DMS53 treated with DMSO at 0.1 percent for 48 hours (cell line): ENCODE measurements at regions not wholly inside any gene's neighbourhood (a gene's known extent, or its start where the extent isn't known, plus 50 kb on each side); places are given as distances from the start of the nearest gene placed in this dataset.
A peak's percentile ranks its signal among the peaks of the same experiment; 100 is the strongest.

ENCODE experiments used
- DNase-seq: peaks from one replicate; lab custom pipeline; 2025; ENCODE audit not compliant: unreplicated experiment; lab: John Stamatoyannopoulos, UW

DNA sequence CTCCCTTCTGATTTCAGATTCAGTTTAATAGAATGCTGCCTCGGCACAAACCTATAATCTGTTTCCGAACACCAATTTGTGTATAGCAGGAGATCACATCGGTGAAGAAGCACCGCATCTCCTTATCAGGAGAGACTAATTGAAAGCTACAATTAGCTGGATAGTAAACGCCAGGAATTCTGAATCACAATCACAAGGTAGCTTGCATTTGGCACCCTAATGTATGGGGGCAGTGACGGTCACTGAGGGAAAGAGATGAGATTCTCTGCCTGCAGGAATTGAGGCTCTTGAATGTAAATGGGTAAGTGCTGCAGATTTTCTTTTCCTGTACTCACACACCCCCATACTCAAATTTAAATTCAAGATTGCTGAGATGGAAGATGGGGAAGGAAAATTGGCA lies 373.6 kb upstream of the ZNF608 start:
- no peak for DNase-seq

DNA sequence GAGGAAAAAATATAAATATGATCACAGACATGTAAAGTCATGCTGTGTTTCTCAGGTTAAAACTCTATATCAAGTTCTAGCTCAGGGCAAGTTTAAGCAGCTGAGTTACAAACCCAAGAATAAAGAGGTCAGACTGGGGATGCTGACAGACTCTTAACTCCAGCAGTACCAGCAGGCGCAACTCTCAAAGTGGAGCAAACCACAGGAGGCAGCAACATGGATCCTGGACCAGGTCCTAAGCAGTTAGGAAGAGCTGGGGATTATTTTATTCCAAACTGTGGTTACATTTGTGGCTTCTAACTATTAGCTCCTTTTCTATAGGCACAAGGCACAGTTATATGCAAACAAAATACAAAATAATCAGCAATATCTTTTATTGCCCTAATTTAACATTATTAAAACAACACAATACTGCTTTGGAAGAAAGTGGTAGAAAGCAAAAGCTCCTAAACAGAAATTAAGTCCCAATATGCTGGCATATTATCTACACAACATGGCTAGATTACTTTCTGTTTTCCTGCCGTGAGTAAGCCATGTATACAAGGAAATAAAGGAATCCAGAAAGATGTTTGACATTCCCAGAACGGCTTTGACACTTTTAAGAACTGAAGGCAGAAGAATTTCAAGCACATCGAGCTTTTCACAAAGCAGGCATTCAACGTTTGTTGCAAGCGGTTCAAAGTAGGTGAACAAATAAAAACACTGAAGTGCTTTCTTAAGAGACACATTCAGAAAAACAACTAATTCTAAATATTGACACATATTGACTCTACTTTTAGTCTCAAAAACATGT lies 378.8 kb upstream of the ZNF608 start:
- peak; percentile 20 for DNase-seq

DNA sequence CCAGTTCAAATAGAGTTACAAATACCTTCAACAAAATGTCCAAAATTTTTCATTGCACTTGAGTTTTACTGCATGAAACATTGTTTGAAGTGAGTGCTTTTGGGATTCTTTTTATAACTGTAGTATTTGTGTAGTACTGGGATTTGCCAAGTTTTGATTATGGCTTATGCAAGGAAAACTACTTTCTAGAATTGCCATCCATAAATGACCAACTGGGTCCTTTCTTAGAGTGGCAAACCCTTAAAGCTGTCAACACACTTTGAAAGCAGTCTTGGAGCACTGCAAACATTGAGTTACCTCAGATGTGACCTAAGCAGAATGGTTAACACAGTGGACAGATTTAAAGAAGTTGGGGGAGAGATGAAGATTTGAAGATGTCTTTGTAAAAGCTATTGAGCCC lies 379.6 kb upstream of the ZNF608 start:
- no peak for DNase-seq

DNA sequence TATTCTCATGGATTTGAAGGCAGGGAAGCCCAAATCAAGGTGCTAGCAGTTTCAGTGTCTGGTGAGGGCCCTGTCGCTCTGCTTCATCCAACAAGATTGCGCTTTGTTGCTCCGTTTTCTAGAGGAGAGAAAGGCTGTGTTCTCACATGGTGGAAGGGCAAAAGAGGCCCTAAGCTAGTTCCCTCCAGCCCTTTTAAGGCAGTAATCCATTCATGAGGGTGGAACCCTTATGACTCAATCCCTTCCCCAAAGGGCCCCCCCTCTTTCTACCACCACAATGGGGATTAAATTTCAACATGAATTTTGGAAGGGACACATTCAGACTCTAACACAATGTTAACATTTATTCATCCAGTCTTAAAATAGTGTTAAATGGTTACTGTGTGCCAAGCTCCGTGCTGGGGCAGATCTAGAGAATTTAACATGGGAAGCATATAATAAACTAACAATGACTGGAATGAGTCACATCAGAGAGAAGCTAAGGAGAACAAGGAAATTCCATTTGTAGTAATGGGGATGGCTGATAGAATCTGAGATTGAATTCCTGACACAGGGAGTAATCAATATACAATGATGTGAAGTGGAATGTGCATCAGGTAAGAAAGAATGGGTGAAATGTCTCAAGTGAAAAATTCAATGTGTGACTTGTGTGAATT lies 382.8 kb upstream of the ZNF608 start:
- no peak for DNase-seq

DNA sequence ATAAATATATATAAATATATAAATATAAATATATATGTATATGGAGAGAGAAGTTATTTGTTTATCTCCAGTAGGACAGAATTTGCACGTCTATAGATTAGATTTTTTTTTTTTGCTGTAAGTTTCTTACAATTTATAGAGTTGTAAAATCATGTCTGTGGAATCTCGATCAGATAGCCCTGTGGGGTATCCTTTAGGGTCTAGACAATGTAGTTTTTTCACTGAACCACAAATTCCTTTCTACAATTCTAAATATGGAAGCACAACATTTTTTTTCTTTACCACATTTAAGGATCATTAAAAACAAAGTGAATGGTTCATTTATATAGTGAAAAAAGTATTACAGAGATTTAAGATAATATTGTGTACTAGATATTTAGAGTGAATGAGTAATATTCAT lies 384.2 kb upstream of the ZNF608 start:
- no peak for DNase-seq

DNA sequence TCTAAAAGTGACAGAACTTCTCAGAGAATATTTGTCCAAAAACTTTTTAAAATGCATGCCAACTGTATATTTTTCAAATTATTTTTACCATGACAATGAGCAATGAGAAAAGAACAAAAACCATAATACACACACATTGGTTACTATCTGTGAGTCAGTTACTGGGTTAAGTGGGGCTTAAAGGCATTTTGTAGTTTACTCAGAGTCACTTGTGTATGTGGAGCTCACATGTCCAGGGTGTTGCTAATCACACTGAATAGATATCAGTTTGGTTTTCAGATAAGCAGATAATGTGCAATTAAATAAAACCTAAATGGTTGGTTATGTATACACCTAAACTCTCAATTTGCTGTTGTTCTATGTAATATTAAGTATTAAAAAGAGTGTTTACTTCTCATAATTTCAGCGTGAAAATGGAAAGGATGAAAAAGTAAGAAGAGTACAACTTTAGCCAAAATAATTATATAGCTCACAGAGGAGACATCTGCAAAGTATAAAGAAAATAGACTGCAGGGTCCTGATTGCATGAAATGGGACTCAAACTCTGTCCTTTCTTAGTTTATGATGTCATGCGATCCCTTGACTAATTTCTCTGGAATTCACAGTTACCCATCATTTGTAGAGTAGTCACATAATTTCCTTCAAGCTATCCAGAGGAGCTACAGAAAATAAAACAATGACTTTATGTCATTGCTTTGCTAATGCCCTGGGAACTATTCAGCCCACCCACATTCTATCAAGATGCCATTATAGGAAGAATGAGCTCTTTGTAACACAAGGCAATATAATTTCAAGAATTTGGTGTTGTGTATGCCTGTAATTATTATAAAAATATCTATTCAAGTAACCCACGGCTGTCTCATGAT lies 388.0 kb upstream of the ZNF608 start:
- DNase-seq: no peak

DNA sequence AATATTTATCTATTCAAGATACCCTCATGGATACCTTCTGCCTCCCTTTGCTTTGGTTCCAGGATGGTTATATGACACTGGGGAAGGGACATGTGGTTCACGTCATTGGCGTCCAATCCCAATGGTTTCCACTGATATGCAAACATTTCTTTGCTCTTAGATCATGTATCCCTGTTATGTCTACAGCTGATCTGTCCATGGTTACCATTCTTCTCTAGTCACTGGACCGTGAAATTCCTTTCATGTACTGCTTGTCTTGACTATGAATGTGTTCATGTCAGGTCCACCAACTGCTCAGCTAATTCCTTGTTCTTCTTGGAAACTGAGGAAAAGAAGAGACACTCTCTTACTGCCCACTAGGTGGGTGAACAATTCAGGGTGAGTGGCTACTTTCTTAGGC lies 391.1 kb upstream of the ZNF608 start:
- DNase-seq: peak; percentile 95

DNA sequence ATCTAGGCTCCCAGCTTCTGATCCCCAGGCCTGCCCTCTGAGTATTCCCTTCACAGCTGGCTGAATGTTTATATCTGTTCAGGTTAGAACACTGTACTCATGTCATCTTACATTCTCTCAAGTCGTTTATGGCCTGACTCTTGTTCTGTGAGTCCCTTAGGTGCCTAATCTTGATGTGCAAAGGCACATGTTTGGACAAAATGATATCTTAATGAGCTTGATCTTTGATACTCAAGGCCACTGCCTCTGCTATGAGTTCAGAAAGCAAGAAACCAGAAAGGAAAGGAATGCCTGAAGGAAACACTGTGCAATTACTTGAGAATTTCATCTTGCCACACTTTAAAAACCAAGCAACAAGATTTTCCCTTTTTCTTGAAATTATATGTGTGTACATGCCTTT lies 391.8 kb upstream of the ZNF608 start:
- DNase-seq: no peak

DNA sequence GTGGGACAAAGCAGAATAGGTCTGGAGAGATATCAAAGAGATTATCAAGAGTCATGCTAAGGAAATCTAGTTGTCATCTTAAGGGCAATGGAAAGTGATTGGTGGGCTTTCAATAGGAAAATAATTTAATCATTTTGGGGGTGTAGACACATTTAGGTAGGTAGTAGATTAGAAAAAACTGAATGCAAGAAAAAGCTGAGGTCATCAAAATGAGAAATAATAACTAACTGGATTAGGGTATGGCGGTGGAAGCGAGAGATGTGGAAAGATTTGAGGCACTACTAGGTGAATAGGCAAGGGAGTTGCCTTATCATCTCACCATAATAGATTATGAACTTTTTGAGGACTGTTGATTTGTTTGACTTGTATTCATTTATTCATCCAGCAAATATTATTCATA lies 393.2 kb upstream of the ZNF608 start:
- DNase-seq: no peak

DNA sequence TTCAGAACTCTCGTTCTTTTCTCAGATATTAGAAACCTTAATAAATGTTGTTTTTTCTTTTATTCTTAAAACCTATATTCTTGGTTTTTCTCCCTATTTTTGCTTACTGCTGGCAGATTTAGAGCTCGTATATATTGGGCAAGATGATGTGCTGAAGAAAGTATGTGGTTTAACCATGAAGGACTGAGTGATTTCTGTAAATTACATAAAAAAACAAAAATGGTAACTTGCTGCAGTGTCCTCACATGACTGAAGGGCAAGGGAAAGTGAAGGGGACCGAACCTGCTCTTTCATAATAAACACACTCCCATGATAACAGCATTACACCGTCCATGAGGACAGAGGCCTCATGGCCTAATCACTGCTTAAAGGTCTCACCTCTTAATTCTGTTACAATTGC lies 393.8 kb upstream of the ZNF608 start:
- no peak for DNase-seq

DNA sequence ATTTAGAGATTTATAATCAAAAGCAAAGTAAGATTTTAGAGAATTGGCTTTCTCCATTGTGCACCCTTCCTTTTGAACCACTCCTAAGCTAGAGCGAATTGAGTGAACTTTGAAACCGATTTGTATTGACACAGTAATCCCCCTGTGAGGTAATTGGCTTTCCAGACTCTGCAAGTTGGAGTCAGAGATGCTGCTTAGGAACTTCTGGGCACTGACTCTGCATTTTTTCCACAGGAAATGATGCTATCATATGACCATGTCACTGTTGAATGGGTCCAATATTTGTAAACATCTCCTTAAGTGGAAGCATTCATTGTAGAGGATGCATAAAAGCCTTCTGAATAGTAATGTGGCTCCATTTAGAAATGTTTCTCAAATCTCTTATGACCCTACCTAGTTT lies 394.4 kb upstream of the ZNF608 start:
- DNase-seq: peak; percentile 69

DNA sequence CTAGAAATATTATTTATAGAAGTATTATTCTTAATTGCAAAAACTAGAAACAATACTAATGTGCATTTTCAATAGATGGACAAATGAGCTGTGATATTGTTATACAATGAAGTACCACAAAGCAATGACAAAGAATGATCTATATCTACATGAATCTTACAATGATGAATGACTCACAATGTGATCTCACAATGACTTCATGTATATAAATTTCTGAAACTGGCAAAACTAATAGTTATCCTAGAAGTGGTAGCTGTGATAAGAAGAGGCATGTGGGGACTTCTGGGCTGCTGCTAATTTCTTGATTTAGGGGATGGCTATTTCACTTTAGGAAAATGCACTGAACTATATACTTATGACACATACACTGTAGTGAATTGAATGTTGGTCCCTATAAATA lies 396.0 kb upstream of the ZNF608 start:
- DNase-seq: no peak

DNA sequence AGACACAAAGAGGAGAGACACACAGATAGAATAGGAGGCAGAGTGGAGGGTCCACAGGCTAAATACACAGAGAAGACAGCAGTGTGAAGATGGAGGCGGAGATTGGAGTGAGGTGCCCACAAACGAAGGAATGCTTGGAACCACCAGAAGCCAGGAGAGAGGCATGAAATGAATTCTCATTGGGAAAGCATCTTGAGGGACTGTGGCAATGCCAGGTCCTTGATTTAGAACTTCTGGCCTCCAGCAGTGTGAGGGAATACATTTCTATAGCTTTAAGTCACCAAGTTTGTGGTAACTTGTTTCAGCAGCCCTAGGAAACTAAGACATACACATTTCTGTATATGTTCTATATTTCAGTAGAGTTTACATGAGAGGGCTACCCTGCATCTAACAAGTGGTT lies 396.6 kb upstream of the ZNF608 start:
- DNase-seq: no peak

DNA sequence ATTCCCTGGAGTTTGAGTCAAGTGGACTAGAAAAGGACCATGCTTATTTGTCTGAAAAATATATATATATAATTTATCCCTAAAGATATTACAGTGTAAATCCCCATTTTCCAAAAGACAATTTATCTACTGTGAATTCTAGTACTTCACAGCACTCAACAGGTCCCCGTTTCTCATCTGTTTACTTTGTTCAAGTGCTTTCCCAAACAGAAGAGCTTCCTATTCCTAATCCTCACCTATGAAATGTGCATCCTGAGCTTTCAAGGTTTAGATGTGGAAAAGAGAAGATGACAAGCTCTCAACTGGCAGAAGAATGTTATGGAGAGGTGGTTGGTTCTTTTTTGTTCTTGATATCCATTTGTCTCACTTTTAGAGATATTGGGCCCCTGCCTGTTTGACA lies 401.6 kb upstream of the ZNF608 start:
- peak; percentile 58 for DNase-seq

DNA sequence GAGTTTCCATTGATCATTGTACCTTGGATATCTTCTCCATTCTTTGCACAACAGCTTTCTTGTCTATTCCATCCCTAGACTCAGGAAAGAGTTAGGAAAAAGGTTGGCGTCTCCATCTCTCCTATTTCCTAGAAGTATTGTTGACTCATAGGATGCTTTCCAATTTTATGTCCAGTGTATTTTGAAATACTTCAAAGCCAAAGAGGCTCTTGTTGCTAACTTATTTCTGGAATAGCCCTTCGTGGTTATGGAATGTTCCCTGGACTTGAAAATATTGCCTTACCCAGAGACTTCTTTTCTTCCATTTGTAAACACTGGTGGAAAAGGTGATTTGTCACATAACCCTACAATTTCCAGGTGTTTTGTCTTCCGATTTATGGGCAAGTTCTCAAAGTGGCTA lies 402.3 kb upstream of the ZNF608 start:
- DNase-seq: no peak

DNA sequence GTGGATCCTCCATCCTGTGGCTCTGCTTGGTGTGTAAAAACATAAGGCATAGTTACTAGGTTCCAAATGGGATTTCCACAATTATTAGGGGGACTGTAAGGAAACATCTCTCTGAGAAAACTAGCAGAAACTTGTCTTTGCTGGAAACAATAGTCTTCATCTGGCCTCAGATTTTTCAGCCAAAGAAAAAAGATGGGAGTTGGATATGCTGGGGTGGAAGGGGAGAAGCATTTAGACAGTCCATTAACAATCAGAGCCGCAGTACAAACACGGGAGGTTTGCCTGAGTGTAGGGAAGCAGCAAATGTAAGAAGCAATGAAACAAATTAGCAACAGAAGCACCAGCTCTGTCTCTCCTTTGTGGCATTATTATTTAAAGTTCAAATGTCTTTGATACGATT lies 402.7 kb upstream of the ZNF608 start:
- DNase-seq: no peak

DNA sequence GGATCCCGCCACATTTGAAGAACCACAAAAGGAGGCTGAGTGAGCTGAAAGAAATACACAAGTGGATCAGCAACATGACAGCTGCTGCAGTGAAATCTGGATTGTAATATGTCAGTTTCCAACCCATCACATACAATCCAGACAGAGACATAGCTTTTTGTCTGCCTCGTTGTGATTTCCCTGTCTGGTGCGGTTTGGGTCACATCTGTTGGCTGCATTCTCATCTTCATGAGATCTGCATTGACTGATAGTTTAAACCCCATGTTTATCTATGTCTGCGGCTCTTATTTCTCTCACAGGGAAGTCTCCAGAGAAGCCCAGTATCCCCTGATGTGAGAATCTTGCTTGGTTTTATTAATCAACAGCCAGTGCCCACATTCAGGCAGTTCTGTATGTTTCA lies 403.1 kb upstream of the ZNF608 start:
- no peak for DNase-seq

DNA sequence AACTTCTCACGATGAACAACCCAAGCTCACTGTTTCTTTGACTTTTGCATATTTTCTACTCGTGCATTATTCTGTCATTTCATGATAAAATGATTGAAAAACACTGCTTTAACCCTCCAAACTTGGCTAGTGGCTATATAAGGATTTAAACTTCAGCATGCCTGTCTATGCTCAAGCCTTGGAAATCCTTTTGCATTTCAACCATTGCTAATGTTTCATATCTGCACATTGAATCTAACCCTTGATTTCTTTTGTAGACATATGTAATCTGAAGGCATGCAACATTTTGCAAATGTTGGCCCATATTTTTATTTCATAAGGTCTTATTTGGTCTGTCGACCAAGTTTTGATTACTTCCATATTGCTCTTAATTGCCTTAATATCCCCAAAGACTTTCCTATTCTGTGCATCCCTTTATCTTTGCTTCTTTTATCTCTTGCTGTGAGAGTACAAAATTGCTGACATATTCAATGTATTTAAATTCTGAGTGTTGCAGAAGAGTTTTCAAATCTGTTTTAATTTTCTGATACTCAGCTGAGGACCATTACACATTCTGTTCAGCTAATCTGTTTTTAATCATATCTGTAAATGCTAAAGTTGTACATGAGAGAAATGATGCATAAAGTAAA lies 403.7 kb upstream of the ZNF608 start:
- DNase-seq: no peak

DNA sequence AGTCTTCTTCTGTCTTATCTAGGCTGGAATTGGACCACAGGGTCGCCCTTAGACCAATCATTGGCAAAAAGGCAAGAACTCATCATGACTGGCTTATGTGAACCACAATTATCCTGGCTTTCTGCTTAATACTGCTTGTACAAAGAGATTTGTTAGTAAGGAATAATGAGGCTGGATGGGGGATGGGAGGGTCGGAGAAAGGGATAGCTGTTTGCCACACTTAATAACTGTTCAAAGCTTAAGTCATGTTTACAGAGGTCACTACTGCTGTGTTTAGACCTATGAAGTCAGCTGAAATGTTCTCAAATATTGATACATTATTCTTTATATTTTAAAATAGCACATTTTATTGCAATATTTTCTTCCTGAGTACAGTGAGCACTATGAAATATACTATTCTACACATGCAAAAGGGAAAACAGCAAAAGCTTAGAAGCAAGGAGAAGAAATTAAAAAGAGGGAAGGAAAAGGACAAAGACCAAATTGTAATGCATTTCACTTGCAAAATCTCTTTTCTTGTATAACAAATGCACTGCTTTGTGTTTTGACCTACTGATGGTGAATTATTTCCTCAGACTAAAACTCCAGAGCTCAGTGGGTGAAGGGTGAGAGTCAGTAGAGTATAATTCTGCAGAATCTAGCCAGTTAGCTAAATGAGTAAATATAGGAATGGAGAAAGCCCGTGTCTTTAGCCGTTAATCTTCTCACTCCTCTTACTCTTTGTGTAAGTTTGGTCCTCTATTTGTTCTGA lies 404.9 kb upstream of the ZNF608 start:
- DNase-seq: no peak

DNA sequence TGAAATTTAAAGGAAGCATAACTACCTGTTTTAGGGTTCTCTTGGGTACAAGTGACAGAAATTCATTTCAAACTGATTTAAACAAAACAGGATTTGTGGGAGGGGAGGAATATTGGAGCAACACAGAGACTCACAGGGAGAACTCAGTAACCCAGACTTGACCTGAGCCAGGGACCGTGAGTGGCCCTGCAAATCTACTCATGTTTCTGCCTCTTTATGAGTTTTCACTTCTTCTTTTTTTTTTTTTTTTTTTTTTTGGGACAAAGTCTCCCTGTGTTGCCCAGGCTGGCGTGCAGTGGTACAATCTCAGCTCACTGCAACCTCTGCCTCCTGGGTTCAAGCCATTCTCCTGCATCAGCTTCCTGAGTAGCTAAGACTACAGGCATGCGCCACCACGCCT lies 405.6 kb upstream of the ZNF608 start:
- no peak for DNase-seq
